Stimulated activated CD4-positive, alpha-beta T cell treated with anti-CD3 and anti-CD28 coated beads, Interleukin-4, amount 100 ng/mL, for 1 hour (primary cell): ENCODE measurements at regions not wholly inside any gene's neighbourhood (a gene's known extent, or its start where the extent isn't known, plus 50 kb on each side); places are given as distances from the start of the nearest gene placed in this dataset.
"Not testable (repeated sequence)": the region's sequence is repeated elsewhere in the genome, so short reads cannot be mapped to it uniquely, and the experiment has no call there.

Experiments
- DNase-seq: peaks from one replicate; pipeline ENCODE4 v3.0.0-alpha.2; 2020

- no peak for DNase-seq
Observed at GRCh38 chr5:17896605-17897004, 262.3 kb downstream of the TAF11L14 start.

DNA sequence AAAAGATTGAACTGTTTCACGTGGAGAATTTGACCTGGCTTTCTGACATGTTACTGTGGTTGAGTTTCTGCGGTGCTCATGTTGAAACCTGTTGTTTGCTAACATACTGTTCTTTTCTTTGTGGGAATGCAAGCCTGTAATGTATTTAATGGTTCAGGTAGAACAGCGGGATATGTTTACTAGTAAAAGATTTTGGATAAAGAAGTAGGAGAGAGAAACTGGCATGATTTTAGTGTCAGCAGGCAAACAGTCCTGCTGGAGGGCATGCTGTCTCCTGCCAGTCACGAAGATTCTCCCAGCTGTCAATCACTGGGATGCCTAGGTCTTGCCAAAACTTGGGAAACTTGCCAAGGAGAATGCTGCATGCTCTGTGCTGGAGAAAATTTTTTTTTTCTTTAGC, 263.5 kb downstream of the TAF11L14 start:
- DNase-seq = no peak

GRCh38 chr5:17898766-17899165, 264.5 kb downstream of the TAF11L14 start:
- no peak for DNase-seq

DNA sequence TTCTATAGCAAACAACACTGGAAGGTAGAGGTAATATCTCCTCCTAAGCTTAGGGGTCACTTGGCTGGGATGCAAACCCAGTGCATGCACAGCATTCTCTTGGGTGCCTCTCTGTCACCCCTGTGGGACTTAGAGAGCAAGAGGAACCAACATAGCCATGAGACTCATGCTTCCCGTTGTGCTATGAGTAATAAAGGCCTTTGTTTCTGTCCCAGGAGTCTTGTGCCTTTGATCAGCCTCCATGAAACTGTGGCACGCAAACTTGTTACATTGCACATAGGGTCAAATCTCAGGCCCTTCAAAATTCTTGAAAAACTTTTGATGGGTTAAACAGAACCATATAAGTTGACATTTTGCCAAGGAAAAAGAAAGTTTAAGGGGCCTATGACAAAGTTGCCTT, 272.8 kb downstream of the TAF11L14 start:
- no peak for DNase-seq

DNA sequence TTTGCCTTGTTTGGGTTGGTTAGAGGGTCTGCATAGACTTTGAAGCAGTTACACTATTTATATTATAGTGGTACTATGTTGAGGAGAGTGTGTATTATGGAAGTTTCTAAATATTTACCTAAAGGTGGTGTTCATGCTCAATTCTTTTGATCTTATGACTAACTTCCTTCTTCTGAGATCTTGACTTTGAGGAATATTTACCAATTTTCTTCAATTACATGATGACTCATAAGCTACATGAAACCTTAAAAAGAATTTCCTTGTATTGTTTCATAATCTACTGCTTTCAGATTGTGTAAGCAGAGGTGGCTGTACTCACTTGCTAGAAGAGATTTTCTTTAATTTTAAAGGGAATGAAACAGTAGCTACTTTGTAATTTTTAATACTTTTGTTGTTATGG, 276.1 kb downstream of the TAF11L14 start:
- no peak for DNase-seq

GRCh38 chr5:17912794-17913193, 278.5 kb downstream of the TAF11L14 start:
- no peak for DNase-seq

- DNase-seq = no peak
Observed at GRCh38 chr5:17916446-17916845, 282.2 kb downstream of the TAF11L14 start.

GRCh38 chr5:17917465-17917864, 283.2 kb downstream of the TAF11L14 start:
- no peak for DNase-seq

- DNase-seq = no peak
Observed at GRCh38 chr5:17918373-17919104, 284.3 kb downstream of the TAF11L14 start.

DNA sequence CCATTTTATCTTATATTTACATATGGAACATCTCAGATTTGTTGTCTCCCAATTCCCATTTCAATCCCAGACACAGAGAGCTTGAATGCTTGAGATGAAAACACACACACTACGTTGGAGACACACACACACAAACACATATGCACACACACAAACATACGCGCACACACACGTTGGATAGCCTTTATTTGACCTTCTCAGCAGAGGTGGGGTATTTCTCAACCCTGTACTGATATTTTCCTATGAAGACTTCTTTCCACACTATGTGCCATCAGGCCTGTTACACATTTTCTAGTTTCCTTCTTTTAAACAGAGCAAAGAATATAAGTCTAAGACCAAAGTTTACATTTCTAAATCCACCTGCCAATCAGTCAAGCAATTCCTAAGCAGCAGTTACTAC, 291.0 kb downstream of the TAF11L14 start:
- no peak for DNase-seq

- DNase-seq = no peak
Observed at GRCh38 chr5:17928581-17928981, 294.3 kb downstream of the TAF11L14 start.

GRCh38 chr5:17929171-17929570, 294.9 kb downstream of the TAF11L14 start:
- DNase-seq = no peak

DNA sequence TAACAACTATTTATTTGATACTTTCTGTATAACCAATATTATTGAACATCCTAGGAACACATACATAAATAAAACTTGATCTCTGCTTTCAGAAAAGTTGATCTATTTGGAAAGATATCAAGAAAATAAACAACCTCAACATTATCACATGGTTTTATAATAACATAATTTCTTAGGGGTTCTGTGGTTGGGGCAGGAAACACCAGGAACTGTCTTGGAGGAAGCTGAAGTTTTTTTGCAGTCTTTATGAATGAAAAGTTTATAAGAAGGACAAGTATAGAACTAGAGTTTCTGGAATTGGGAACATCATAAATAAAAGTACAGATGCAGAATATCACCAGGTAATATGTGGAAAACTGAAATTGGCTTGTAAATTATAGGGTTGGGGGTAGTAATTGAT, 296.1 kb downstream of the TAF11L14 start:
- no peak for DNase-seq

- DNase-seq = no peak
Observed at GRCh38 chr5:17944046-17944445, 309.8 kb downstream of the TAF11L14 start.

- DNase-seq = no peak
Observed at GRCh38 chr5:17947029-17947428, 312.8 kb downstream of the TAF11L14 start.

DNA sequence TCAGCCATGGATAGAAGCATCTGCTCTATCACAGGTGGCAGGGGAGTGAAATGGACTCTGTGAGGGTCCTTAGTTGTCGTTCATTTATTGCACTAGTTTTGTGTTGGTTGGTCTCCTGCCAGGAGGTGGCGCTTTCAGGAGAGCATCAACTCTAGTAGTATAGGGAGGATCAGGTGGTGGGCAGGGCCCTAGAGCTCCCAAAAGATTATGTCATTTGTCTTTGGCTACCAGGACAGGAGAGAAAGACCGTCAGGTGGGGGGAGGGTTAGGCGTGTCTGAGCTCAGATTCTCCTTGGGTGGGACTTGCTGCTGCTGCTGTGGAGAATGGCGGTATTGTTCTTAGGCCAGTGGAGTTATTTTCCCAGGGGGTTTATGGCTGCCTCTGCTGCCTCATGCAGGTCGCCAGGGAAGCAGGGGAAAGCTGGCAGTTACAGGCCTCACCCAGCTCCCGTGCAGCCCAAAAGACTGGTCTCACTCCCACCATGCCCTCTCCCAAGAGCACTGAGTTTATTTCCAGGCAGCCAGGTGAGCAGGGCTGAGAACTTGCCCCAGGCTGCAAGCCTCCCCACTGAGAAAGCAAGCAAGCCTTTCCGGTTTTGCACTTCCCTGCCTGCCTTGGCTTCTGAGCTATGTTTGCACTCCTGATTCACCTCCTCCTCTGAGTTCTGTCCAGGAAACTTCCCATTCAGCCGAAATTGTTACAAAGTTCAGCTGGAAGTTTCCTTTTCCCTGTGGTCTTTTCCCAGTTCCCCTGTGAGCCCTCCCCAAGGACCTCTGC, 317.3 kb downstream of the TAF11L14 start:
- no peak for DNase-seq

GRCh38 chr5:17952231-17952630, 318.0 kb downstream of the TAF11L14 start:
- DNase-seq = no peak

DNA sequence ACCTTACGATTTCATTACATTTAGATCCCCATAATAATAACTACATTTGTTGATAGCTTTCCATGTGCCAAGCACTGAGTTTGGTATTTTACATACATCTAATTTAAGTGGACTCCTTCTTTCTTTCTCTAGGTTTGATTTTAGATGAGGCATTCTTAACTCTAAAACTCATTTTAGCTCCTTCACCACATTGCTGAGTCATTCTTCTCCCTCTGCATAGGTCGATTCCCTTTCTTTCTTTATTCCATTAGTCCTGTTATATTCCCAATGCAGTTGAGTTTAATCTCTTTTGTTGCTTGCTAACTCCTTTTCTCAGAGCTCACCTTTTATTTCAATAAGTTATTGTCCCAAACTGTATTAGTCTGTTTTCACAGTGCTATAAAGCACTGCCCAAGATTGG, 329.8 kb downstream of the TAF11L14 start:
- DNase-seq = no peak

GRCh38 chr5:17966640-17967402, 332.6 kb downstream of the TAF11L14 start:
- DNase-seq = no peak

DNA sequence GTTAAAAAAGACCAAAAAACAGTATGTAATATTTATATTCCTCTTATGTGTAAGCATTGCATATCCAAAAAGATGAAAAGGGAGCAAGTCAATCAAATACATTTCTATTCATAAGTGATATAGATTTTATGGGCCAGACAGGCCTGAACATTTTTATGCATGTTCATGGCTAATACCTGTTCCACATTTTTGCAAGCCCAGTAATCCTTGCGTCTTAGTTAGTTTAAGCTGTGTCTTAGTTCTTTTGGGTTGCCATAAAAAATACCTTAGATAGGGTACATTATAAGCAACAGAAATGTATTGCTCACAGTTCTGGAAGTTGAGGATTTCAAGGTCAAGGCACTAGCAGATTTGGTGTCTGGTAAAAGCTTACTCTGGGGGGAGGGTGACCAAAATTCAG, 342.1 kb downstream of the TAF11L14 start:
- no peak for DNase-seq

GRCh38 chr5:17978954-17979353, 344.7 kb downstream of the TAF11L14 start:
- DNase-seq = no peak

- not testable (repeated sequence) for DNase-seq
Observed at GRCh38 chr5:17982626-17983025, 348.4 kb downstream of the TAF11L14 start.

- no peak for DNase-seq
Observed at GRCh38 chr5:17989036-17989435, 354.8 kb downstream of the TAF11L14 start.
